NCI-H2196 (cell line): ENCODE measurements at regions not wholly inside any gene's neighbourhood (a gene's known extent, or its start where the extent isn't known, plus 50 kb on each side); places are given as distances from the start of the nearest gene placed in this dataset.

ENCODE experiments used
- DNase-seq: peaks from one replicate; lab custom pipeline; 2025; ENCODE audit not compliant: unreplicated experiment; lab: John Stamatoyannopoulos, UW

DNA sequence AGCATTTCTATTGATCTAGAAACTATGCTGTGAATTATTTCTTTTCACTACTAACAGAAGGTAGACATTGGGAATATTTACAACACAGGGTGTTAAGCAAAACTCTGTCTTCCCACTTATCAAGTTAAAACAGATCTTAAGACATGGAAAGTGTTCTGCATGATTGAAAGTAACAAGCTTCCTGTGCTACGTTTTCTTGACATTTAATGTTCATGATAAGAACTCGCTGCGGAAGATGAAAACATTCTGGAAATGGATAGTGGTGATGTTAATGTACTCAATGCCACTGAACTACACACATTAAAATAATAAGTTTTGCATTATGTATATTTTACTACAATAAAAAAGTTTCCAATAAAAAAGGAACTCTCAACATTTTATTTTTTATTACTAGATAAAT is 74.4 kb upstream of the SCN7A start:
- no peak for DNase-seq

DNA sequence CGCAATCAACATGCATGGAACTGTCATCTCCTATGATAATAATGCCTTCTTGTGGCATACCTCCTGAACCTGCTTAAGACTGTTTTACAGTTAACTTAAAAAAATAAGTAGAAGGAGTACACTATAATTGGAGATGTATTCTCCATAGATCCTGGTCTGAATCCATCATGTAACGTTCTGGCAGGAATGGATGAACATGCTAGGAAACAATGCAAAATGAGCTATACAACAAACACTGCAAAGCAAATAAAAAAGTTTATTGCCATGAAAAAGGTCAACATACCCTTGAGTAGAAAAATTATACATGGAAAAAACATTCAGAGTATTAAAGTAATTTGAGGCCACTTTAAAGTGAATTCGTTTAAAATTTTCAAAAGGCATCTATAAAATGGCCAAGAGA is 71.5 kb upstream of the SCN7A start:
- no peak for DNase-seq

DNA sequence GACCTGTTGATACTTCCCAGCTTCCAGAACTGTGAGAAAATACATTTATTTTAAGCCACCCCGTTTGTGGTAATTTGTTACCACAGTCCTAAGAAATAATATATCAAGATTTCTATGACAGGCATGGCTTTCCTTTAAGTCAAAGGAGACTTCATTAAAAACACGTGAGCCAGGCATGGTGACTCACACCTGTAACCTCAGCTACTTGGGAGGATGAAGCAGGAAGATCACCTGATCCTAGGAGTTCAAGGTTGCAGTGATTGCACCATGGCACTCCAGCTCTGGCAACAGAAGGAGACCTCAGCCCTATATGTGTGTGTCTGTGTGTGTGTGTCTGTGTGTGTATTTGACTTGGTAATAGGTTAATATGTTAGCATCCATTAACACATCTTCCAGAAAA is 69.8 kb upstream of the SCN7A start:
- DNase-seq, result no peak

DNA sequence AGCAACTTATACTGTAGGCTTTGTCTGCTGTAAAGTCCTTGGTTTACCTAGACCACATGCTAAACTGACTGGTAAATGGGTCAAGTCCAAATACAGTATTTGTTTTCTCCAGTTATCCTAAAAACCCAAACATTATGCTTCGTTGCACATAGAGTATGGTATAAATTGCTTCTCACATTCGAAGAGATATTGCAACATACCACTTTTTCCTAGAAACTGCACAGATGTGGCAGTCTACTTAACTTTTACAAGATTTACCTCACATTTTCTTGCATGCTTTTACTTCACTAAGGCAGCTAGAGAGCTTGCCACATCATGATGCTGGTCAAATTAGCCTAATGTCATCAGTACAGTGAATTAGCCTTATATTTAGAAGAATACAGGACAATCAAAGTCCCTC is 66.0 kb upstream of the SCN7A start:
- no peak for DNase-seq

DNA sequence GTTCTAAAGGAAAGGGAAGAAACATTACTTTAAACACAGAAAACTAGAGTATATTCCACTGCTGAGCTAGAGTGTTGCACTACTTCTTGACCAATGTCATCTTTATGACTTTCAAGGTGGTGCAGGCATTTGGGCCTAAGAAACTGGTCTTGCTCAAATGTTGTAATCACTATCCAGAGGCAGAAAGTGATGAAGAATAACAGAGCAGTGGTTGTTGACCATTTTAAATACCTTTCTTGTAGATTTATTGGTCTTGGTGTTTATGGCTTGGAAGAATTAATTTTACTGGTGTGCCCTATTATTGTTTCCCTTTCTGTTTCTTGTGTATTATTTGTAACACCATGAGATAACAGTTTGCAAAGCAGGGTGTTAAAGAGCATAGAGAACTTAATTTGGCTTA is 56.9 kb upstream of the SCN7A start:
- no peak for DNase-seq

DNA sequence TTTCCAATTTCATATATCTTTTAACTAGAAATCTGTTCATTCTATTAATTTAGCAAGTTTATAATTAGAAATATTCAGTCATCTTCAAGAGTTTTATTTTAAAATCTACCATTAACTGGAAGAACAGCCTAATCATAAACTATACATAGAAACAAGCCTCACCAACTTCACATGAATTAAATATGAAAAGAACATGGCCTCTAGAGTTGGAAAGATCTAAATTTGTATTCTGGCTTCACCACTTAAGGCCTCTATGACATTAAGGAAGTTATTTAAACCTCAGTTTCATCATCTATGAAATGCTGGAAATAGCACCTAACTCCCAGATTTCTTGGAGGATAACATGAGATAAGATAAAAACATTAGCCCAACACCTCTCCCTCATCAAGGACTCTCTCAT is 51.4 kb upstream of the SCN7A start:
- no peak for DNase-seq
